ENCODE measurements at regions not wholly inside any gene's neighbourhood (a gene's known extent, or its start where the extent isn't known, plus 50 kb on each side); places are given as distances from the start of the nearest gene placed in this dataset.

DNA sequence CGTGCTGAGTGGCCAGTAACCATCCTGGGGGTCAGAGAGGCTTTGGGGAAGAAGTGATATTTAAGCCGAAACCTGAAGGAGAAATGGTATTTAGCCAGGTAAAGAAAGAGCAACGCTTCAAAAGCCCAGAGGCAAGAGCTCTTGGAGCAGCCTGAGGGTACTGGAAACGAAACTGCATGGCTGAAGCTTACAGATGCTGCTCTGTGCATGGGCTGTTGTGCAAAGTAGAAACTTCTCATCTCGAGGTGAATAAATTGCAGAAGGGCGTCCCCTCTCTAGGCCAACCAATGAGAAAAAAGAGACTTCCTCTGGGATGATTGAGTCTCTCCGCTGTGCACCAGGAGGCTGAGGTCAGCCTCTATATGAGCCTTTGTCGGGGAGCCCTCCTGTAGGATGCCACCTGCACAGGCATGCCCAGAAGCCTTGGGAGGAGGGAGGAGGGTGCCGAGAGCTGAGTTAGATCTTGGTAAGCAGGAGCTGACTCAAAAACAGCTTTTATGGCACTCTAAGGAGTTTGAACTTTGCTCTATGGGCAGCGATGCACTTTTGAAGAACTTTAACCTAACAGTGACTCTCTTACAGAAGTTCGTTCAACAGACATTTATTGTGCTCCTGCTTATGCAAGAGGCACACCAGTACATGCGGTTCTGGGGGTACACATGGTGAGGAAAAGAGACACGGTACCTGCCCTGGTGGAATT lies 61.6 kb upstream of the EDN1 start:
- no peak overlapping the region; a peak in 1 of 7 replicates for H3K27ac Mint-ChIP-seq

More for the DNA sequence above, 61.6 kb upstream of the EDN1 start:
- H4K5ac ChIP-seq (ENCODE audit: insufficient read length, low read depth, low read length): no peak overlapping the region
- DNase-seq: no peak
- no peak overlapping the region for H2BK20ac ChIP-seq (ENCODE audit: low read depth, low read length, poor library complexity, severe bottlenecking)
- no CpG with 5 or more reads among the region's 13 CpGs for WGBS (ENCODE audit: extremely low coverage, insufficient read length, low lambda C conversion rate)
- no peaks in the 10 kb centered on the region for H3K79me1 ChIP-seq (ENCODE audit: insufficient read depth, low read depth, low read length, poor library complexity, severe bottlenecking)
- H3K36me3 Mint-ChIP-seq (ENCODE audit: insufficient read depth in 1 of 3, low read depth in 3 of 3): no peaks in the 10 kb centered on the region
- H3K9me3 ChIP-seq (ENCODE audit: control insufficient read depth, low read depth, low read length): no peaks in the 10 kb centered on the region
- H3K4me1 ChIP-seq (ENCODE audit: insufficient read depth, low read length): no peaks in the 10 kb centered on the region
- H2BK12ac ChIP-seq (ENCODE audit: insufficient read length, low read depth, low read length): no peak overlapping the region
- no peak overlapping the region for H2BK15ac ChIP-seq (ENCODE audit: low read depth, low read length)
- H3K23me2 ChIP-seq (ENCODE audit: insufficient read length, low read depth, low read length, poor library complexity, severe bottlenecking): no peaks in the 10 kb centered on the region
- no peaks in the 10 kb centered on the region for H4K20me1 ChIP-seq (ENCODE audit: control insufficient read depth, insufficient read depth, insufficient read length)
- no peak overlapping the region for H3K4me2 ChIP-seq (ENCODE audit: insufficient read depth, insufficient read length, low read length)
- no peaks in the 10 kb centered on the region for H3K27me3 ChIP-seq (ENCODE audit: insufficient read depth, low read length)
- no peak overlapping the region for H3K9ac ChIP-seq (ENCODE audit: extremely low read depth, insufficient read length, low read length)
- H3T11ph ChIP-seq (ENCODE audit: low read length): no peak overlapping the region
- TF ChIP-seq, protein P1, sequence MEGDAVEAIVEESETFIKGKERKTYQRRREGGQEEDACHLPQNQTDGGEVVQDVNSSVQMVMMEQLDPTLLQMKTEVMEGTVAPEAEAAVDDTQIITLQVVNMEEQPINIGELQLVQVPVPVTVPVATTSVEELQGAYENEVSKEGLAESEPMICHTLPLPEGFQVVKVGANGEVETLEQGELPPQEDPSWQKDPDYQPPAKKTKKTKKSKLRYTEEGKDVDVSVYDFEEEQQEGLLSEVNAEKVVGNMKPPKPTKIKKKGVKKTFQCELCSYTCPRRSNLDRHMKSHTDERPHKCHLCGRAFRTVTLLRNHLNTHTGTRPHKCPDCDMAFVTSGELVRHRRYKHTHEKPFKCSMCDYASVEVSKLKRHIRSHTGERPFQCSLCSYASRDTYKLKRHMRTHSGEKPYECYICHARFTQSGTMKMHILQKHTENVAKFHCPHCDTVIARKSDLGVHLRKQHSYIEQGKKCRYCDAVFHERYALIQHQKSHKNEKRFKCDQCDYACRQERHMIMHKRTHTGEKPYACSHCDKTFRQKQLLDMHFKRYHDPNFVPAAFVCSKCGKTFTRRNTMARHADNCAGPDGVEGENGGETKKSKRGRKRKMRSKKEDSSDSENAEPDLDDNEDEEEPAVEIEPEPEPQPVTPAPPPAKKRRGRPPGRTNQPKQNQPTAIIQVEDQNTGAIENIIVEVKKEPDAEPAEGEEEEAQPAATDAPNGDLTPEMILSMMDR (conservative IDR thresholded peaks at IDR 0.05): no peak
- H2BK120ac ChIP-seq (ENCODE audit: low read depth, low read length, poor library complexity, severe bottlenecking): no peak overlapping the region
- H3K14ac ChIP-seq (ENCODE audit: insufficient read depth, low read length): no peak overlapping the region; the same call in 1 of the 2 replicates
- H3K9me3 Mint-ChIP-seq: no peaks in the 10 kb centered on the region
- no peak overlapping the region for H2AK5ac ChIP-seq (ENCODE audit: insufficient read length, low read length)
- no peak overlapping the region for H3K18ac ChIP-seq (ENCODE audit: insufficient read length, low read depth, low read length)
- peaks cover 9 to 11% of the 10 kb centered on the region in 2 experiments; a peak in 3 of 4 replicates for H3K4me1 Mint-ChIP-seq
- H3K56ac ChIP-seq (ENCODE audit: insufficient read length, low read depth, low read length): no peak overlapping the region
- no peak overlapping the region for H3K27ac ChIP-seq (ENCODE audit: insufficient read length, low read depth, low read length)
- H3K4ac ChIP-seq (ENCODE audit: low read depth, low read length): no peak overlapping the region
- no peaks in the 10 kb centered on the region for H3K27me3 Mint-ChIP-seq (ENCODE audit: low read depth)
- H2AFZ ChIP-seq (ENCODE audit: low read length): no peak overlapping the region
- H4K91ac ChIP-seq (ENCODE audit: insufficient read length, low read depth, low read length): no peak overlapping the region
- H3K4me3 Mint-ChIP-seq: no peak overlapping the region
- H2BK5ac ChIP-seq (ENCODE audit: insufficient read length, low read length): no peak overlapping the region
- no peak overlapping the region for H4K8ac ChIP-seq (replicated peaks; ENCODE audit: insufficient read length, low read depth, low read length)
- no peak overlapping the region for H3K23ac ChIP-seq (ENCODE audit: insufficient read length, low read depth, low read length)
- no peaks in the 10 kb centered on the region for H3K79me2 ChIP-seq (ENCODE audit: insufficient read depth, low read length)
